ENCODE measurements at regions not wholly inside any gene's neighbourhood (a gene's known extent, or its start where the extent isn't known, plus 50 kb on each side); places are given as distances from the start of the nearest gene placed in this dataset.

DNA sequence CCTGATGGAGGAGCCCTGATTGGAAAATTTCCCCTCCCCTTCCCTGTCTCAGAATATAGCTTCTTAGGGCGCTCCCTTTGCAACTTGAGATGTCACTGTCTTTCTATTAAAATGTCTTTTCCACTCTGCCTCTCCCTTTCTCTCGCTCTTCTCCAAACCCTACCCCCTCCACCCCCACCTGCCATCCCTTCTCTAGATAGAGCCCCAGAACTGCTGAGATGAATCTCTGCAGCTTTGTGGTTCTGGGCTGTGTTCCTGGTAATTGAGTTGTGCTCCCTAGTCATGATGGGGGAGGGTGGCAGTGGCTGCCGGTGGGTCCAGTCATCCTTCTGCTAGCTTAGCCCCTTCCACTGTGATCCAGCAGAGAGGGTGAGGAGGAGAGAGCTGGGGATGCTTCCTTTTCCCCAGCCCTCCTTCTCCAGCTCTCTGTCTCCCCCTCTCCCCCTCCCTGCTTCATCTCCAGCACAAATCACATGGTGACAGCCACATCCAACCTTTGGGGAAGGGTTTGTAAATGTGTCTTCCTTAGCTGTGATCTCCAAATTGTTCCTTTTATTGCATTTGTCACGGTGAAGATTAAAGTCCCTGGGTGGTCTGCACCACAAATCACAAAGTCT lies 50.8 kb upstream of the BTRC start:
- TF ChIP-seq, protein P1, sequence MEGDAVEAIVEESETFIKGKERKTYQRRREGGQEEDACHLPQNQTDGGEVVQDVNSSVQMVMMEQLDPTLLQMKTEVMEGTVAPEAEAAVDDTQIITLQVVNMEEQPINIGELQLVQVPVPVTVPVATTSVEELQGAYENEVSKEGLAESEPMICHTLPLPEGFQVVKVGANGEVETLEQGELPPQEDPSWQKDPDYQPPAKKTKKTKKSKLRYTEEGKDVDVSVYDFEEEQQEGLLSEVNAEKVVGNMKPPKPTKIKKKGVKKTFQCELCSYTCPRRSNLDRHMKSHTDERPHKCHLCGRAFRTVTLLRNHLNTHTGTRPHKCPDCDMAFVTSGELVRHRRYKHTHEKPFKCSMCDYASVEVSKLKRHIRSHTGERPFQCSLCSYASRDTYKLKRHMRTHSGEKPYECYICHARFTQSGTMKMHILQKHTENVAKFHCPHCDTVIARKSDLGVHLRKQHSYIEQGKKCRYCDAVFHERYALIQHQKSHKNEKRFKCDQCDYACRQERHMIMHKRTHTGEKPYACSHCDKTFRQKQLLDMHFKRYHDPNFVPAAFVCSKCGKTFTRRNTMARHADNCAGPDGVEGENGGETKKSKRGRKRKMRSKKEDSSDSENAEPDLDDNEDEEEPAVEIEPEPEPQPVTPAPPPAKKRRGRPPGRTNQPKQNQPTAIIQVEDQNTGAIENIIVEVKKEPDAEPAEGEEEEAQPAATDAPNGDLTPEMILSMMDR (IDR thresholded peaks at IDR 0.05; ENCODE audit: low read length), result no peak
- TF ChIP-seq EZH2 (optimal IDR thresholded peaks at IDR 0.05; ENCODE audit: low read depth, low read length), result no peak
- TF ChIP-seq EZH2phosphoT487 (IDR thresholded peaks at IDR 0.05; ENCODE audit: low read length), result no peak
